HG03159 (cell line): ENCODE measurements at regions not wholly inside any gene's neighbourhood (a gene's known extent, or its start where the extent isn't known, plus 50 kb on each side); places are given as distances from the start of the nearest gene placed in this dataset.
"Not testable (repeated sequence)": the region's sequence is repeated elsewhere in the genome, so short reads cannot be mapped to it uniquely, and the experiment has no call there.

Source experiments
- ATAC-seq: cut with Tn5 transposase; IDR thresholded peaks from one replicate; pipeline ENCODE4 v1.9.1; 2021; ENCODE audit warnings: mild to moderate bottlenecking, moderate library complexity; ENCODE audit not compliant: unreplicated experiment

DNA sequence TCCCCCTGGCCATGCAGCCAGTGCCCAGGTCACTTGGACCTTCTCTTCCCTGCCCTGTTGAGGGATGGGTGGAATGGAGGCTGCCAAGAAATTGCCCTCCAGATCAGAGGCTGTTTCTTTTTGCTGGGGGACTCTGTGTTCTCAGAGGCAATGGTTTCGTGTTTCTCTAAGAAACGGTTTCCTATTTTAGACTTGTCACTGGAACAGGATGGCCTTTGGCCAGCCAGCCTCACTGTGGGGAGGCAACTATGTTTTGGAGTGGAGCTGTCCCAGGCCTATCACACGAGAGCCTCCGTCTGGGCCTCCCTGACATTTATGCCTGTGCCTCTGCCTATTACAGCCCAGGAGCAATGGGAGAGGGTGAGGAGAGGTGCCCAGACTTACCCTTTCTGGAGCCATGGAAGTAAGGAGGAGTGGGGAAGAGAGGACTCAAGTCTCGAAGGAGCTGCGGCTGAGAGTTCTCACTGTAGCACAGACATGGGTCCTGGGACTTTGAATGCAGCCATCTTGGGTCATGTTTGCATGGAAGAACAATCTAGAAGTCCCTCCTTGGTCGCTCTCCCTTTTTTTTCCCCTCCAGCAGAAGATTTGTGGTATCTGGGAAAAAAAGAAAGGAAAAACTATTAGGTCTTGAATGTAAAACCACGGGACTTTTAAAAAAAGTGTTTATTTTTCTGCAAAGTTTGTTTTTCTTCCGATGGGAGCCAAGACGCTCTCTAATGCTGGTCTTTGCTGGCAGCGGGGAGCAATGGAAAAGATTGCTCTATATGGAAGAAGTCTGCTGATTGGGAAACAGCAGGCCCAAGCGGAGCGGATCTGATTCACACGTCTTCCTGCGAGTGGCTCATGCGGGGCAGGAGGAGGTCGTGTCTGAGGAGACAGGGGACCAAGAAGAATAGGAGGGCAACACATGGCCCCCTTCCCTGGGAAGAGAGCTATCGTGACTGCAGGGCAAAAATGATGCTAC, 219.2 kb downstream of the FOXD2 start:
- no peak for ATAC-seq

DNA sequence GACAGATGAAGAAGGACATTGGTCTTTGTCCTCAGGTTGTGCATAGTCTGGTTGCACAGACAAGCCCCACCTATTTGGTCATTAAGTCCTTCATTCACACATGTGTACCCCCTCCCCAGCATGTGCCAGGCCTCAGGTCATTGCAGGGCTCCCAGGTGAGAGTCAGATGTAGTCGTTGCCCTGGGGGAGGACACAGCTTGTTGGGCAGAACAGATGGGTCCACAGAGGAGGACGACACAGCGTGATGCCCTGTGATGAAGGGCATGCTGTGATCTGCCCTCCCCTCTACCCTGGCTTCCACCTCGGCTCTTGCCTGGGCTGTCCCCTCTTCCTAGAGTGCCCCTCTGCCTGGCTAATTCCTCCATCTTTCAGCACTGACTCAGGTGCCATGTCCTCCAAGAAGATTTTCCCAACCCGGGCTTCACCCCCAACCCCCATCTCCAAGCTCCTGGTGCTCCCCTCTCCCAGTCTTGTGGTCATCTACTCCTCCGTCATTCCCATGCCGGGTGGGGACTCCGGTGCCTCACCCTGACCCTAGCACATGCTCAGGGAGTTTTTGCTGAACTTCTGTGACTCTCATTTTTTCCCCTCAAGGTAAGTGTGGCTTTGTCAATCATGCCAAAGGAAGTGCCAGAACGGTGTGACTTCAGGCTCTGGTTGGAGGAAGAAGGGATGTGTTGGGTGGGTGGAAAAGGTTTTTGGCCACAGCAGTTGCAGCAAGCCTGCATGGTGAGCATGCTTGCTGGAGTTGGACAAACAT, 220.5 kb downstream of the FOXD2 start:
- ATAC-seq = no peak

DNA sequence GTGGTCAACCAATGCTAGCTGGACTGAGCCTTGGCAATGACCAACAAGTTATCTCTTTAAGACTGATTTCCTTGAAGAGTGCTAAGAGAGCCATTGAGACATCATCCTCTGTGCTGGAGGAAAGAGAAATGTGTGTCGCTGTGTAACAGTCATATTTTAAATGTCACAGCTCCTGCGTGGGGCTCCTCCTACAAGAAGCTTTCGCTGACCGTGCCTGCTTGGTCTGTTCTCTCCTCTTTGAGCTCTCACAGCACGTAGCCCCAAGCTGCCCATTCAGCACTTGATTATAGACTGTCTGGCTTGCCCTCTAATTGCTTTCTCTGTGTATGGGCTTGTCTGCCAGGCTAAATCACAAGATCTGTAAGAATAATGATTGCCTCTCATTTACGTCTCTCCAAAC, 221.3 kb downstream of the FOXD2 start:
- ATAC-seq = no peak

DNA sequence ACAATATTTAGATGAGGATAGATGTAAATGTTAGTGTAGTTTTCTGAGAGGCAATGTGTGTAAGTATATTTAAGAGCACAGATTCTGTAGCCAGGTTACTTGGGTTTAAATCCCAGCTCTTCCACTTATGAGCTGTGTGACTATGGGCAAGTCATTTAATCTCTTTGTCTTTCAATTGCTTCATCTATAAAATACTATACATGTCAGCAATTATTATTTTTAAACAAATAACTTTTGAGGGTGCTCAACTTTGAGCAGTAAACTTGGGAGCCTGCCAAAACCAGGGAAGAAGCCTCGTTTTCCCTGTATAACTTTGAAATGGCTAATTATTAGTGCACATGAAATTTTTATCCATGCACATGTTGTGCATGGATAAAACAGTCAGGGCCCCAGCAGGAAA, 222.8 kb downstream of the FOXD2 start:
- ATAC-seq = no peak

DNA sequence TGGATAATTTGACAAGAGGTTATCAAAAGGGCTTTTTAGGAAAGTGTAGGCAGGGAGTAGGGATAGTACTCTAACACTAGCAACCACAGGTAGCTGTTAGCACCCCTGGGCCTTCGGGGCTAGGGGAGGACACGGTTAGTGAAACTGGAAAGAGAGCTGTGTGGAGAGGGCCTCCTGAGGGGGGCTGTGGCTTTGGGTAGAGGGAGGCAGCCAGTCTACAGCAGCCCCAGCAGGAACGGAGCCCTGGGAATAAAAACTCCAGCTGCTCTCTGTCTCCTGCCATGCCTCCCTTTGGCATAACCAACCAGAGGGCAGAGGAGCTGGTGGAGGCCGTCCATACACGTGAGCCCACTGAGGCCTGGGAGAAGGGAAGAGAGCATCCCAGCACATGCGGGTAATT, 223.2 kb downstream of the FOXD2 start:
- no peak for ATAC-seq

DNA sequence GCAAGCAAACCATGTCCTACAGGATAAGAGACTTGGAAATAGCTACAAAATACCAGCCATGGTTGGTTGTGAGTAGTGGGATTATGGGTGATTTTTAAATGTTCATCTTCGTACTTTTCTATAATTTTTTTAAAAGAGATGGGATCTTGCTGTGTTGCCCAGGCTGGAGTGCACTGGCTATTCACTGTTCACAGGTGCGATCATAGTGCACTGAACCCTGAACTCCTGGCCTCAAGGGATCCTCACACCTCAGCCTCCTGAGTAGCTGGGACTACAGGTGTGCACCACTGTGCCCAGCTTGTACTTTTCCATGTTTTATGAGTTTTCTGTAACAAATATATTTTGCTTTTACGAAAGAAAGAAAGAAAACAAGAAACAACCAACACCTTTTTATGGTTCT, 224.2 kb downstream of the FOXD2 start:
- no peak for ATAC-seq

DNA sequence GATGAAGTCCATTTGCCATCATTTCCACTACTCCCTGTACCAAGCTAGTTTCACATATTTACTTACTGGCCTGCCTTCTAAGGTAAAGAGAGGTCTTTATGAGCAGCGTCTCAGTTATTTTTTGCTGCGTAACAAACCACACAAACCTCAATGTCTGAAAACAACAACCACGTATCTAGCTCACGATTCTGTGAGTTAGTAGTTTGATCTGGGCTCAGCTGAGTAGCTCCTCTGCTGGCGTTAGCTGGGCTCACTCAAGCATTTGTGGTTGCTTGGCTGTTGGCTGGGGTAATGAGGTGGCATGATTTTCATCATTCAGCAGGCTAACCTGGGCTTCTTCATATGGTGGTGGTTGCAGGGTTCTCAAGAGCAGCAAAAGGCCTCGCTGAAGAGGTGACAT, 225.4 kb downstream of the FOXD2 start:
- no peak for ATAC-seq

DNA sequence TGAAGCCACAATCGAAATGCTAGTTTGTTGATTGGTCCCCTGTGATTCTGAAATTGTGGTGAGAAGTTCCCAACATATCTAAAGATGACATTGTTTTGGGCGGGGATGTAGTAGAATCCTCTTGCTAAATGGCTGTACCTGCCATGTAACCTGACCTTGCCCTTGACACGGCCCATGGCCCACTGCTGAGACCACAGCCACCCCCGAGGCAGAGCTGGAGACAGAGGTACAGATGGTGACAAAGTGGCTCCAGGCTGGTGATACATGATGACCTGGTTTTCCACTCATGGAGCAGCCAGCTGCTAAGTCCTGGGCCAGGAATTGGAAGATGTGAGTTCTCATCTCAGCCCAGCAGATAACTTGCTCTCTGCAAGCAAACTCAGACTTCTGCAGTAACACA, 226.5 kb downstream of the FOXD2 start:
- ATAC-seq = no peak

DNA sequence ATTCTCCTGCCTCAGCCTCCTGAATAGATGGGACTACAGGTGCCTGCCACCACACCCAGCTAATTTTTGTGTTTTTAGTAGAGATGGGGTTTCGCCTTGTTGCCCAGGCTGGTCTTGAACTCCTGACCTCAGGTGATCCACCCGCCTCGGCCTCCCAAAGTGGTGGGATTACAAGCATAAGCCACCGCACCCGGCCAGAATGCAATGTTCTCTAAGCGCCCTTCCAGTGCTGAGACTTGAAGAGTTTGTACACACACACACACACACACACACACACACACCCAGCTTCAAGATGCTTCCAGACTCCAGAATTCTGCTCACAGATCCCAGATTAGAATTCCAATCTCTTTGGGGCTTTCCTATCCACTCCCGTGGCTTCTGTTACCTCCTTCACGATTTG, 227.1 kb downstream of the FOXD2 start:
- not testable (repeated sequence) for ATAC-seq

DNA sequence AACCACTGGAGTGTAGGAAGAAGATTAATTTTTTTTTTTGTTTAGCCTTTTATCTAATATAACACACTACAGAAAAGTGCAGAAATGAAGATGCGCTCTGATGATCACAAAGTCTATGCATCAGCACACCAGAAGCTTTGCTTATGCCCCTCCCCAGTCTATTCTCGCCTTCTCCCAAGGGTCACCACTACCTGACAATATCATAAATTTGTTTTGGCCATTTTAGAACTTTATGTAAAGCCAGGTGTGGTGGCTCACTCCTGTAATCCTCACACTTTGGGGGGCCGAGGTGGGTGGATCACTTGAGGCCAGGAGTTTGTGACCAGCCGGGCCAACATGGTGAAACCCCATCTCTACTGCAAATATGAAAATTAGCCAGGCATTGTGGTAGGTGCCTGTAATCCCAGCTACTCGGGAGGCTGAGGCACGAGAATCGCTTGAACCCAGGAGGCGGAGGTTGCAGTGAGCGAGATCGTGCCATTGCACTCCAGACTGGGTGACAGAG, 231.3 kb downstream of the FOXD2 start:
- ATAC-seq = no peak

DNA sequence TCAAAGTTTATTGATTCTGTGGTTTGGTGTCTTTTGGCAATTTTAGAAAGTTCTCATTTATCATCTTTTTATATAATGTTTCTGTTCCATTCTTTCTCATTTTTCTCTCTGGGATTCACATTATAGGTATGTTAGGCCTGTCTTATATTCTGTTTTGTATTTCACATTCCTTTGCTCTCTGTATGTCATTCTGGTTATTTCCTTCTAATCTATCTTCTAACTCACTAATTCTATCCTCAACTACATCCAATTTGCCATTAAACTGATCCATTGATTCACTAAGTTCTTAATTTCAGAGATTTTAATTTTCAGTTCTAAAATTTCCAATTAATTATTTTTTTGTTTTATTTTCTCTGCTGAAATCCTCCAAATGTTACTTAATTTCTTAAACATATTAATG, 234.8 kb downstream of the FOXD2 start:
- no peak for ATAC-seq

DNA sequence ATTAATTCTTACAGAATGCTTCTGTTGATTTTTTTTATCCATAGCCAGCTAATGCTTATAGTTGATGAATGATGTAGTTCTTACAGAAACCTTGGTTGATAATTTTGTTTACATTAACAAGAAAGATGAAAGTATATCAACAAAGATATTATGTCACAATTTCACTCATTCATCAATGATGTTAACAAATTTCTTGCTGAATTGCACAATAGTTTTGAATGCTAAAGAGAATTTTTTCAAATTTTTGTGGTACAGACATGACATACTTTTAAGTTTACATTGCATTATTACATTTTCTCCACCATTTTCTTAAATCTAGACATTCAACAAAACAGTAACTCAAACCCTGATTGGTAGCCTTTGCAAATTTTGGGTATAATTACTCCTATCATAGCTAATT, 236.3 kb downstream of the FOXD2 start:
- no peak for ATAC-seq

DNA sequence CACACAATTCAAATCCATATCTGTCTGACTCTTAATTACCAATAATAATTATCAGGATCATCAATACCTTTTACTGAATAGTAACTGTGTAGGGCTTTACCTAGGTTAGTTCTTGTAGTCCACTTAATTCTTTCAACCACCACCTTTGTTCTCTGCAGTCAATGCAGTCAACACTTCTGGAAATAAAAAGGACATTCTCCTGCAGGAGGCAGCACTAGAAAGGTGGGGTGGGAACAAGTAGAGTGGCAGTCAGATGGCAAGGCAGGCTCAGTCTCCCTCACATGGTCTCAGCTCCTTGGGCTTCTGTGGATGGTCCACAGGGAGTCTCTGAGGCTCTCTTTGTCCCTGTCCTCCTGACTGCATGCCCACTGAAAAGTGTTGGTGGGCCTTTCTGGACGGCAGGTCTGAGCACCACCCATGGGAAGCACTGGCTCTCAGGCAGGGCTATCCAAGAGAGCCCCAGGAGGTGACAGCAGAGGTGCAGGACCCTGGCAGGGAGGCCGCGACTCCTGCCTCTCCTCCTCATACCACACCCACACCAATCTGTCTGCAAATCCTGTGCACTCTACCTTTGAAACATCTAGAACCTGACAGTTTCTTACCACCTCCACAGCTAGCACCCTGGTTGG, 237.3 kb downstream of the FOXD2 start:
- ATAC-seq = no peak

DNA sequence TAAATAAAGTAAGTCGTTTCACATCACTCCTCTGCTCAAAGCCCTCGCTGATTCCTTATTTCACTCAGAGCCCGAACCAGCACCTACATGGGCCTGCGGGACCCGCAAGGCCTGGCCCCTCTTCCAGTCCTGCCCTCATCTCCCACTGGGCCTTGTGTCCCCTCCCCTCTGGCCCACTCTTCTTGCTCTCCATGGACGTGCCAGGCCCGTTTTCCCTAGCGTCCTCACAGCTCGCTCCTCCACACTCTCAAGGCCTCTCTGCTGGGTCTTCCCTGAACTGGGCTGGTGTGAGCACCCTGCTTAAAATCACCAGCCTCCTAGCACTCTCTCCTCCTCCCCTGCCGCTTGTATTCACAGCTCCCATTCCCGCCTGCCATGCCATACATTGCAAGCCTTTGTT, 237.9 kb downstream of the FOXD2 start:
- ATAC-seq = no peak

DNA sequence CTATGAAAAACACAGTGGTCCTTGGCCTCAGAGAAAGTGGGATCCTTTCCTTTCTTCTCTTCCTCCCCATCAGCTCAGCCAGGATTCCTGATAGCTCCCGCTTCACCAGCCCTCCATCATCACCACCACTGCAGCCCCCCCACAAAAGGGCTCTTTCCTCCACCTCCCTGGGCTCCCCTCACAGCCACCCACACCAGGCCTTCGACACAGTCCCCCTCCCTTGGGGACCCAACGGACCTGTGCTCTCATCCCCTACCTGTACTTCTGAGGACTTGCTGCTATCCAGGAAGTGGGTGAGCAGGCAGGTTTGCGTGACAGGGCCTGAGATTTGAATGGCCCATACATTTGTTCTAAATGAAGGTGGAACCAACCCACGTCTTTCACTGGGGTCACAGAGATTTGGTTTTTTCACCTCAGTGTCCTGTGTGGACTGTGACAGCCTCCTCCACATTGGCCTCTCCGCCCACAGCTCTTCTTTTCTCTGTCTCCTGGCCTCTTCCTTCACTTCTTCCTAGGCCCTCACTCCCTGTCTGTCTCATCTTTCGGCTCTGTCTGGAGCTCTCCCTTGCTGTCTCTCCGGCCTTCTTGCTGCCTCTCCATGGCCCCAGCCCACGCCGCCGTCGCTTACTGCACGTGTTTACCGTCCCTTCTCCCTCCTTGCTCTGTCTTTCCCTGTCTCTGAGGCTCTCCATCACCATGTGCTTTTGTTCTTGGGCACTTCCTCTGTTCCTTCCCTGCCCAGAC, 238.6 kb downstream of the FOXD2 start:
- no peak for ATAC-seq

DNA sequence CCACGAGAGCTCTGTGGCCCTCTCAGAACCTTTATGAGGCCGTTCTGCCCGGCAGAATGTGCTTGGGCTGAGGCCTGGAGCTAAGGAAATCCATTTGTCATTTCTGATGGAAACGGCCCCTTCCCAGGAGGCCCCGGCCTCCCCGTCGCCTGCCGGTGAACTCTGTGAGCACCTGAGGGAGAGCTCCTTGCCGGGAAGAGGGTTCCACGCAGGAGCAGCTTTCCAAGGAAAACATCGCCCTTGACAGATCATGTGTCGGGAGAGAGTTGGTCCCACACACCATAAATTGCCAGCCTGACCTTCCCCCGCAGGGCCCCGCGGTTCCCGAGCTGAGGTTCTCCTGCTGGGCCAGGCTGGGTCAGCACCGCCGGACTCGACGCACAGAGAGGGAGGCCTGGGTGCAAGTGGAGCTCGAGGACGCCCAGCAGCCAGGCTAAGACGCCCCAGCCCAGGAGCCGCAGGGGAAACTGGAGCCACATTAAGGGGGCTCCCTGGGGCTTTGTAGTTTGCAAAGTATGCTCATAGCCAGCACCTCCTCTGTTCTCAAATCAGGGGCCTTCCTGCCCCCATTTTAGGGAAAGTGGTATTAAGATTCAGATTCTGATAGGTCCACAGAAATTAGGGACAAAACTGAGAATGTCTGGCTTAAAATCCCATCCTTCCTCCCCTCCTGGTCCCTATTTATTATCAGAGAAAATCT, 239.5 kb downstream of the FOXD2 start:
- no peak for ATAC-seq

DNA sequence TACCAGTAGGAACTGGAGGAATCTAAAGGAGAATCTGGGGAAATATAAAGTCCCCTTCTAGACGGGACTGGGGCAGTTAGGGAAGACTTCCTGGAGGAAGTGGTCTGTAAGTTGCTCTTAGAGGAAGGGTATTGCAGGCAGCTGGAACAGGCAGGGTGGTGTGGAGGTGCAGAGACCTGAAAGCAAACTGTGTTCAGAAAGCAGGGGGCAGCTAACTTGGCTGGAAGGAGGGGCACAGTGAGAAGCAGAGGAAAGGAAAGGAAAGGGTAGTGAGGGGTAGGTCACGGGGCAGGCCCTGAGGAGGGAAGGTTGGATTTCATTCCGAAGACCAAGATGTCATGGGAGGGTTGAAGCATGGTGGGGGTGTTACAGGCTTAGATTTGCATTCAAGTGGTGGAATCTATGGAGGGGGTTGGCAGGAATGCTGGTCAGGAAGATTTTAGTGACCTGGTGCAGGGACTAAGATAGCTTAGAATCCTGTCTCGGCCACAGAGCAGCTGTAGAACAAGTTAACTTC, 240.7 kb downstream of the FOXD2 start:
- ATAC-seq = no peak

DNA sequence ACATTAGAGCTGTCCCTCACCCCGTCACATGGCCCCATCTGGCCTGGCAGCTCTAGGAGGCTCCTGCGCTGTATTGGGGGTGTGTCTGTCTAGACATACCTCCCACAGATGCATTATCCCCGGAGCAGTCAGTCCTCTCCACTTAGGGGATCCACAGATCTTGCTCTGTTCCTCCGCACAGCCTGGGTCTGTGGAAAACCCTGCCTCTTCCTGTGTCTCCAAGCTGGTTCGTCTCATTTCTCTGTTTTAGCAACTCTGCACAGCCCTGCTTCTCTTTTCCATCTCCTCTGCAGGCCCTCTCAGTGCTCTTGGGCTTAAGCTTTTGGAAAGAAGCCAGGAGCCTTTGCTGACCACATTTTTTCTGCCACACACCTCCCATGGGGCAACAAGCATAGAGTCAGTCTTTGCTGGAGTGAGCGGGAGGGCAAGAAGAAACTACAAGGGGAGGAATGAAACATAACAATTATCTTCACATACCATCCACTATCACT, 241.5 kb downstream of the FOXD2 start:
- no peak for ATAC-seq

DNA sequence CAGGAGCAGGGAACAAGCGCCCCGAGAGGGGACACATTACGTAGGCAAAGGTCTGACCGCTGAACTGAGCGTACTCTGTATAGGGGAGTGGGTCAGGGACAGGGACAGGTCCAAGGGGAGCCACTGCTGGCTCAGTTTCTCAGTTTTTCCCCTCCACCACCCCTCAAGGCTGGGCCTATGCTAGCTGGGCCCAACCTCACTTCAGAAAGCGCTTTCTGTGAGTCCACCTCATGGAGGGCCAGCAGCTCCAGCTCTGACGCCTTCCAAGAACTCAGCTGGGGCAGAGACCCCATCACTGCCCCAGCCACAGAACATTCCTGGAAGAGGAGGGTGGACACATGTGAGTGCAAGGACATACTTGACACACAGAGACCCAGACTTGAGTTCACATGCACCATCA, 242.0 kb downstream of the FOXD2 start:
- no peak for ATAC-seq
